NCI-H2107 treated with DMSO at 0.1 percent for 48 hours (cell line): ENCODE measurements at regions not wholly inside any gene's neighbourhood (a gene's known extent, or its start where the extent isn't known, plus 50 kb on each side); places are given as distances from the start of the nearest gene placed in this dataset.
"Not testable (repeated sequence)": the region's sequence is repeated elsewhere in the genome, so short reads cannot be mapped to it uniquely, and the experiment has no call there.

Source experiments
- DNase-seq: peaks from one replicate; lab custom pipeline; 2025; ENCODE audit not compliant: unreplicated experiment; lab: John Stamatoyannopoulos, UW

DNA sequence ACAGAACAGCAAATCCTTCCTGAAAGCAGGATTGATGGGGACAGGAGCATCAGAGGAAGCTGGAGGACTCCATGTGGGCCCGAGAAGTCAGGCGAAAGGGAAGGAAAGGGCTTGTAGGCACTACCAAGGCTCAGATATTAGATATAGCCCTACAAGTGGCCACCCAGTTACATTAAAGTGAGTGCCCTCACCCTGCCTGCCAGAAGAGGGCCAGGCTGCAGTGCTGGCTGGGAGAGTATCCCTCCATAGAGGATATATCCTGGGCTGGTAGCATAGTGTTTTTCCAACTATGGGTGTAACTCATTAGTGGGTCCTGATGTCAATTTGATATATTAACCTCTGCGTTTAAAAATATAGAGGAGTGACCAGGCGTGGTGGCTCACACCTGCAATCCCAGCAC lies 285.2 kb downstream of the MYCN start:
- no peak for DNase-seq

DNA sequence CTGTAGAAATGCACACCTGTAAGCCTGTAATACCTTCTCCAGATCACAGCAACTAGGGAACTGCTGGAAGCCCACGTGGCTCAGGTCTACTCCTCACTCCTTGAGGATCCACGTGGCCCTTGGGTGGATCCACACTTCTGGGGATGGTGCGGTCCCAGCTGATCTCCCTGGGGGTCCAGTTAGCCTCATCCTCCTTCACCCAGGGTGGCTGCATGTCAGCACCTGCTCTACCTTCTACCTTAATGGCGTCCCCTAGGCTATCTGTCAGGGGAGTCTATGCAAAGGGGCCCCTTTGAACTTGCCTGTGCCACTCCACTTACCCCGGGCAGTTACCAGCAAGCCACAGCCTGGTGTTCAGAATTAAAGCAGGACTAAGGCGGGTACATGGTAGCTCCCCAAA lies 284.7 kb downstream of the MYCN start:
- no peak for DNase-seq

DNA sequence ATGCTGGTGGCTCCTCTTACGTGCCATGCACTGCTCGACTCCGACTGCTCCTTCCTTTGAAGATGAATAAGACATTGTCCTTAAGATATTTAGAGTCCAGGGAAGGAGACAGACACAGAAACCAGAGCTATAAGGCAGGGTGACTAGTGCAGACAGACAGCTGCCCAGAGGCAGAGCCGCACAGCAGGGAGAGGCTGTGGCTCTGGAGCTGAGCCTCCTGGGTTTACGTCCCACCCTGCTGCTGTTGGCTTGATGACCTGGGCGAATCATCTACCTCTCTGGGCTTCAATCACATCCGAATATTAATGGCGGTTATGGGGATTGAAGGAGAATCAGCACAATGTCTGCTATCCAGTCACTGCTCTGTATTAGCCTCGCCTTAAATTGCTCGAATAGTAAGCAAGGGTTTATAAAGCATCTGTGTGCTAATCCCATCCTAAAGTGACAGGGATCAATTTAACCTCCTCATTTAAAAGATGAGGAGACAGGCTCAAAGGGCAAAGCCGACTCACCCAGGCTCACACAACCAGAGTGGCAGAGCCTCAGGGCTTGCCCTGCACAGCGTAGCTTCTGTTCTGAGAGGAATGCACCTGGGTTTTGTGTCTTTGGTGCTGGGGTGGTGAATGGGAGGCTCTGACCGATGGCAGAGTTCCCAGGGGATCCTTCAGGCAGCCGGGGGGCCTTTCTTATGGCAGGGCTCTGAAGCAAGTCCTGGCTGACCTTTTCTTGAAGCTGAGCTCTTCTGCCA lies 284.1 kb downstream of the MYCN start:
- DNase-seq, result no peak

DNA sequence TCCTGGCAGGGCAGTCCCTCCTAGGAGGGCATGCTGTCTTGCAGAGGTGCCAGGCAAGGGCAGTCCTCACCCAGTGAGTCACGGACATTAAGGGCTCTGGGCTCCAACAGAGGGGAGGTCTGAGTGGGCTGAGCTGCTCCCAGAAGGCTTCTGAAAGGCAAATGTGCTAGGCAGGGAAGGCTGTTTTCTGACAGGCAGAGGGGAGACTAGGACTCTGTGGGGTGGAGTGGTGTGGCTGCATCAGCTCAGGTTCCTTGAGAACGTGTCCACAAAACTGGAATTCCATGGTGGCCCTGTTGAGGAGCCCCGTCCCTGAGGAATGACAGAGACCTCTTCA lies 283.5 kb downstream of the MYCN start:
- DNase-seq, result no peak

DNA sequence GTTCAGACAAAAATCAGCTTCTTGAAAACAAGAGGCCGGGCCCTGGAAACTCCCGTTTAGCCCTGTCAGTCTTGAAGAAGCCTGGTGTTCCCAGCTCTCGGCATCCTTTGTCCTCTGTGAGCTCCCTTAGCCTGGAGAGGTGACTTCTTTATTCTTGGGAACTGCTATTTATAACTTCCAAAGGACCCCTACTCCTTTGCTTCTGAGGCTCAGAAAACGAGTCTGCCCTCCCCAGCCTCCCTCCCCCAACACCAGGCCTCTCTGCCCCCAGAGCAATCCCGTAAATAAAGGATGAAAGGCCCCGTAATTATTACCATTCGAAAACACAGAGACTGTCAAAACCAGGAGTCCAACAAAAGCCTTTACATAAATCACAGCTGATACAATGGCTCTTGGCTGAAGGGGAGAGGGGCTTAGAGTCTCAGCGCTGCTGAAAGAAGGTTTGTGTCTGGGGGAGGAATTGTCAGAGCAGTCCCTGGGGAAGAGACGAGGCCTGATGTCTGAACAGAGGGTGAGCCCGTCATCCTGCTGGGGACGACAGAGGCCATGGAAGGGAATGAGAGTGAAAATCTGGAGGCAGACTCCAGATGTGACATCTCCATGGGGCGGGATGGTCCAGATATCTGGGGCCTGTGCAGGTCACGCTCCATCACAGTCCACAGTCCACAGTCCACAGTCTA lies 283.0 kb downstream of the MYCN start:
- DNase-seq, result no peak

DNA sequence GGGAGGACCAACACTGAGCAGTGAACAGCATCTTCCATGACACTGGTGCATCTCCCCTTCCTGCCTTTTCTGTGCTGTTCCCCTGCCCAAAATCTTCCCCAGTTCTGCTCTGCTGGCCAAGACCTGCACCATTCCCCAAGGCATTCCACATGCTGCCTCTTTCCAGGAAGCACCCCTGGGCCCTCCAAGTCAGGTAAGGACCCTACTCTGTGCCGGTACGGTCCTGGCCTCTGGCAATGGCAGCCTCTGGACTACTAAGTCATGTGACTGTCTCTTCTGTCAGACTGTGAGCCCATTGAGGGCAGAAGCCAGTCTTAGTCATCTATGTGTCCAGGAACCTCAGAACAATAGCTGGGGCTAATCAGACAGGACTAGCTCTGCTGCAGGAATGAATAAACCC lies 282.0 kb downstream of the MYCN start:
- DNase-seq, result no peak

DNA sequence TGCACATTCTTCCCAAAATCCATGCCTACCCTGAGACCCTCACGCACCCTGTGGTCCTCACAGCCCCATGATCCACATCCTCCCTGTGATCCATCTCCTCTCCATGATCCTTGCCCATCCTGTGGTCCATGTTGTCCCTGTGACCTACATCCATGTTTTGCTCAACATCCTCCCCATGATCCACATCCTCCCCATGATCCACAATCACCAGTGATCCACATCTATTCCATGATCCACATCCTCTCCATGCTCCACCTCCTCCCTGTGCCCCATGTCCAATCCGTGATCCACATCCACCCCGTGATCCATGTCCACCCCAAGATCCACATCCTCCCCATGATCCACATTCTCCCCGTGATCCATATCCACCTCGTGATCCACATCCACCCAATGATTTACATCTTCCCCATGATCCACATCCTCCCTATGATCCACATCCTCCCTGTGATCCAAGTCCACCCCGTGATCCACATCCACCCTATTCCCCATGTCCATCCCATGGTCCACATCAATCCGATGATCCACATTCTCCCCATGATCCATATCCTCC lies 281.2 kb downstream of the MYCN start:
- no peak for DNase-seq

DNA sequence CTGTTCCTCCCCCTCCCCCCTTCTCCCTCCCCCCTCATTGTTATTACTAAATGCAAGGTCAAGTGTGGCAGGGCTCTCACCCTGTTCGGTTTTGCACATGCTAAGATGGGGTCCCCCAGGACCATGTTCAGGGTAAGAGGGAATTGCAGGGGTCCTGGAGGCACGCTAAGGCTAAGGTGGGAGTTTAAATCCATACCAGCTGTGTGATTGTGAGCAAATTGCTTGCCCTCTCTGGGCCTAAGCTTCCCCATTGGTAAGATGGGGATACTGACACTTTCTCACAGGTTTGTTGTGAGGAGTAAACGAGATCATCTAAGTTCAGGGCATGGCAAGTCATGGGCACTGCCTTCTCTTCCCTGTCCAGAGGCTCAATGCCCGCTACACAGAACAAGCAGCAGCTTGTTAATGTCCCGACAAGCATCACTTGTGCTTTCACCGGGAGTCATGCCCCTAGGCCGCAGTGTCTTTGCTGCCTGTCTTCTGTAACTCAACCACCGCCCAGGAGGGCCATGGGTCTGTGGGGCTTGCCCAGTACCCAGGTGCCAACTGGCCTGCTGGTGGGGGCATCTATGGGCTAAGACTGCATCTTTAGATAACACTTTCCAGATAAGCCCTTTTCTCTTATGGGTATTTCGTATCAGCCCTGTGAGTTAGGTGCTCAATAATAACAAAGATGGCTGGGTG lies 279.1 kb downstream of the MYCN start:
- no peak for DNase-seq

DNA sequence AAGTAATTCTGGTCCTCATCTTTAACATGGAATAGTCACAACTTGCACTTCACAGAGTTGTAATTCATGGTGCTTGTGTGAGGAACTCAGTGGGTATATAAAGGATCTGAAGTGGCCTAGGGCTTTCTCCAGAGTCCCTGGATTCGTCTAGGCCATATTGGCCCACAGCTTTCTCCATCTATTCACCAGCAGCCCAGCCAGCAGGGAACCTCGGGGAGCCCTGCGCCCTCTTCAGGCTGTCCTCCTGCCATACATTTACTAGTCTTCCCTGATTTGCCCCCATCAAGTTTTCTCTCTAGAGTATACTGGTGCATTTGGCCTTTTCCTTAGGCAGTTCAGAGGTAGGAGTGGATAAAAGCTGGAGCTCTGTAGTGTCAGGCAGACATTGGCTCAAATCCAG lies 278.3 kb downstream of the MYCN start:
- no peak for DNase-seq

DNA sequence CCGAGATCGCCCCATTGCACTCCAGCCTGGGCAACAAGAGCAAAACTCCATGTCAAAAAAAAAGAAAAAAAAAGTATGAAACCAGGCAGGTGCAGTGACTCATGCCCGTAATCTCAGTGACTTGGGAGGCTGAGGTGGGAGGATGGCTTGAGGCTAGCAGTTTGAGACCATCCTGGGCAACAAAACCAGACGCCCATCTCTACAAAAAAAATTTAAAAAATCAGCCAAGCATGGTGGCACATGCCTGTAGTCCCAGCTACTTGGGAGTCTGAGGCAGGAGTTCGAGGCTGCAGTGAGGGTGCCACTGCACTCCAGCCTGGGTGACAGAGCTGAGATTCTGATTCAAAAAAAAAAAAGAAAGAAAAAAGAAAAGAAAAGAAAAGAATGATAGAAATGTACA lies 277.8 kb downstream of the MYCN start:
- no peak for DNase-seq

DNA sequence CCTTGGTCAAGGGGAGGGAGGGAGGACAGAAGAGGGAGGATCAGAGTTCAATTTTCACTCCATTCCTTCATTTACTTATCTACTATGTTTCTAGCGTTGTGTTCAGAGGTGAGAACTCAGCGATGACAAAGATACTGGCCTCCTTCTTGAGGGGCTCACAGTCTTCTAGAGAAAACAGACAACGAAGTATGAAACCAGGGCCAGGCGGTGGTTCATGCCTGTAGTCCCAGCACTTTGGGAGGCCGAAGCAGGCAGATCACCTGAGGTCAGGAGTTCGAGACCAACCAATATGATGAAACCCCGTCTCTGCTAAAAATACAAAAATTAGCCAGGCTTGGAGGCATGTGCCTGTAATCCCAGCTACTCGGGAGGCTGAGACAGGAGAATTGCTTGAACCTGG lies 277.4 kb downstream of the MYCN start:
- not testable (repeated sequence) for DNase-seq

DNA sequence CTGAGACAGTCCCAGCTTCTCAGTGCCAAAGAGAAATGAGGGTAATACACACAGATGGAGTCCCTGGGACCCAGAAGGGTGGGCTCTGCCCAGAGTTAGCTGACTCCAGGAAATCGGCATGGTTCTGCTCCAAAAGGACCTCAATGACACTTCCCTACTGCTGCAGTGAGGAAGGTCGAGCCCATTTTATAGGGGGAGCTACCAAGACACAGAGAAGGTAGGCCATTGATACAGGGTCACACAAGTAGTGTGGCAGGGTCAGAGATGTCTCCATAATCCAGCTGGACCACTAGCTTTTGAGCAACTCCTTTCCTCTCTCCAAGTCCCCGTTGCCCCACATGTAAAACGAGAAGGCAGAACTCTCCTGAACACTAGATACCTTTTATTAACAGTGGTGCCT lies 276.9 kb downstream of the MYCN start:
- DNase-seq, result no peak

DNA sequence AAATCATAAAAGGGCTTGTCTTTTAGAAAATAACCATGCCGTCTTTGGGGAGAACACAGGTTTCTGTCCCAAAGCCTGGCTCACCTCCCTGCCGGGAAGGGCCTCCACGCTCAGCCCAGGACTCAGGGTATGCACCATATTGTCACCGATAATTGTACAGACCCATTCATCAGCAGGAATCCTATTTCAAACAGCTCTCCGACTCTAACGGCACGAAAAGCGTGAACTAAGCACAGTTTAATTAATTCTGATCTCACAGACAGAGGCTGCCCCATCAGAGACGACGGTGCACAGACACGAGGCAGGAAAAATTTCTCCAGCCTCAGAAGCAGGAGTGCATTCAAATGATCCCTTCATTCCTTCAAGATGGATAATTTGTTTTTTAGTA lies 276.2 kb downstream of the MYCN start:
- no peak for DNase-seq

DNA sequence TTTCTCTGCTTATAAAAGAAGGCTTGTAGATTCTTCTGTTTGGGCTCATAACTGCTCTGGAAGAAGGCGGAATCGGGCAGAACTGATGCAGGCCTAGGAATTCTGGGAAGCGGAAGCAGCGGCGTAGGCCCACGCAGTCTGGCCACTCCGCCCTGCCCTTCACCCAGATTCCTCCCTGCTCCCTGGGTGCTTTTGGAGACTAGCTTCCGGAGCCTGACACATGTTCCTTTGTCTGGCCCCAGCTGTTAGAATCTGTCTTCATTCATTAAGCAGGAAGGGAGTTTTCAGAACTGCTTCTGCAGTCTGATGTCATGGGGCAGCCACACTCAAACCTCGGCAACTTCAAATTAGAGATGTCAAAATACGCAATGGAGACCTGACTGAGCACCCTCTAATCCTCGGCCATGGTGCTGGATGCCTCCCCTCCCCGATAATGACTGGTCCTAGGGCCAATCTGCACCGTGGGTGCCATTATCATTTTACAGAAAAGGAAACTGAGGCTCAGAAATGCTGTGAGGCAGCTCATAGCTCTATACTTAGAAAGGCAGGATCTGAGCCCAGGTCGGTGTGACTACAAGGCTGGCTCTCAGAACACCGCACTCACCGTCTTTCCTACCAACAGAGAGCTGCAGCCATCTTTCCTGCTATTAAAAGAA lies 275.7 kb downstream of the MYCN start:
- no peak for DNase-seq

DNA sequence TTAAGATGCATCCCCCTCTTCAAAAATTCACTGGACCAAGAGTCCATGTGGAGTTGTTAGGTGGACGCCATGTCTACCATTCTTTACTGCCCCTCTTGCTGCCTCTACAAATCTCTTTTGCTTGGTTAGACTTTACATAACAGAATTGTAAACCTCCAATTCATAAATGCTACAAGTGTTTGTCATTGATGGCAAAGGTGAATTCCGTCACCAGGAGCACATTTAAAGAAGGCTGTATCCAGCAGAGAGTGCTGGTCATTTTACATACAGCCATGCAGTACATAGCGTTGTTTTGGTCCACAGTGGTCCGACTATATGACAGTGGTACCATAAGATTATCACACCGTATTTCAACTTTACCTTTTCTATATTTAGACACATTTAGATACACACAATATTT lies 274.5 kb downstream of the MYCN start:
- DNase-seq, result no peak

DNA sequence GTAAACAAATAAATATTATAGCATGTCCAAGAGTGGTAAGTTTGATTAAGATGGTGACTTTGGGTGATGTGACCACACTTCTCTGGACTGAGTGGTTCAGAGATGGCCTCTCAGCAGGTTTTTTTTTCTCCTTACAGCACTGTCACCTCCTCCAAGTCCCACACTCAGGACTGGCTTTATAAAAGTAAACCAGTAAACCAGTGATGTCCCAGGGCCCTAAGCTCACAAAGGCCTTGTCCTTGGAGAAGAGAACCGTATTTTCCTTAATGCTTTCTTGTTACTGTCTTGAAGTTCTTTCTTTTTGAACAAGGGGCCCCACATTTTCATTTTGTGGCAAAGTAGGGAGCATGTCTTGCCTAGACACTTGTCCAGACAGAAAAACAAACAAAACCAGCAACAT lies 274.0 kb downstream of the MYCN start:
- no peak for DNase-seq

DNA sequence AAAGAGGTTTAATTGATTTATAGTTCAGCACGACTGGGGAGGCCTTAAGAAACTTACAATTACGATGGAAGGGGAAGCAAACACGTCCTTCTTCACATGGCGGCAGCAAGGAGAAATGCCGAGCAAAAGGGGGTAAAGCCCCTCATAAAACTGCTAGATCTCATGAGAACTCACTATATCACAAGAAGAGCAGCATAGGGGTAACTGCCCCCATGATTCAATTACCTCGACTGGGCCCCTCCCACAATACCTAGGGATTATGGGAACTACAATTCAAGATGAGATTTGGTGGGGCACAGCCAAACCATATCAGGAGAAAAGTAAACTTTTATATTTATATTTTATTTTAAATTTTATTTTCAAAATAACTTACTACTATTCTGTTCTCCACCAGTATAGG lies 272.0 kb downstream of the MYCN start:
- DNase-seq, result no peak

DNA sequence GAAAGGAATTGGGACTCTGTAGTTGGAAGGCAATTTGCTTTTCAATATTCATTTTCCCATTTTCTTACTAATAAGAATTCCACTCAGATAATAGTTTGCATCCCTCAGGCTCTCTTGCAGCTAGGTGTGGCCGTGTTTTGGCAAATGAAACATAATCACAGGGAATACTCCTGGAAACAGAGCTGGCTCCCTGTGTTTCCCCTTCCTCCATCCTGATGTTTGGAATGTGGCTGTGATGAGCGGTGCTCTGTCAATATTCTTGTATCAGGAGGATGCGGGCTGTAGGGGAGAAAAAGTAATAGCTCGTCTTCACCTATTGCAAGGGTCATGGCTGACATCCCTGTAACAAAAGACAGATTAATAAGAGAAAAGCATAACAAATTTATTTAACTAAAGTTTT lies 271.0 kb downstream of the MYCN start:
- DNase-seq, result no peak

DNA sequence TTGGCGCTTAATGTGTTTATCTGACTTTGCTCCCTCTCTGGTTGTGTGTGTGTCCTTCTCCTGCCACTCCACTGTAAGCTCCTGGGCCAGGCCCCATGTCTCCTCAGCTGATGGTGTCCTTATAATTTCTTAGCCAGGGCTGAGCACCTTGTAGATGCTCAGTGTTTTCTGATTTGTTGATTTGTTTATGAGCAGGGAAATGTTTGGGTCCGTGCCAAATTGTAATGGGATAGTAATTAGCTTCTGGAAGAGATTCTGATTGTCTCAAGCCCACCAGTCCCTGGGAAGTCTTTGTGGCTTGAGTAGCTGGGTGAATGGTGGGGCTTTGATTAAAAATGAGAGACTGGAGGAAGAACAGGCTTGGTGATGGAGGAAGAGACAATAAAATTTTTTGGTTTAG lies 270.5 kb downstream of the MYCN start:
- DNase-seq, result no peak

DNA sequence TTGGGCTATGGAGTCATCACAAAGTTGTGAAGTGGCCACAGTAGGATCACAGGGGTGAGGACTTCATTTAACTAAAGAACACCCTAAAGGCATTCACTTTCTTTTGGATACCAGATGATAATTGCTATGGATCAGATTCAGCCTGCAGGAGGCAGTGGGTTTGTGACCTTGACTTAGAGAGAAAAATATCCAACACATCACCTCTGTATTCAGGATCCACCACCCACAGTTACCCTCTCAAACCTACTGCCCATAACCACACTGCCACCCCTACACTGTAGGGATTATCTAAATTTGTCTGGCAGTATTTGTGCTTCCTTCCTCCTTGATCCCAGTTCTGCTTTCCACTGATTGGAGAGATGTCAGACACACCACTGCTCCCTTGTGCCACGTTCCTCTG lies 269.4 kb downstream of the MYCN start:
- no peak for DNase-seq

DNA sequence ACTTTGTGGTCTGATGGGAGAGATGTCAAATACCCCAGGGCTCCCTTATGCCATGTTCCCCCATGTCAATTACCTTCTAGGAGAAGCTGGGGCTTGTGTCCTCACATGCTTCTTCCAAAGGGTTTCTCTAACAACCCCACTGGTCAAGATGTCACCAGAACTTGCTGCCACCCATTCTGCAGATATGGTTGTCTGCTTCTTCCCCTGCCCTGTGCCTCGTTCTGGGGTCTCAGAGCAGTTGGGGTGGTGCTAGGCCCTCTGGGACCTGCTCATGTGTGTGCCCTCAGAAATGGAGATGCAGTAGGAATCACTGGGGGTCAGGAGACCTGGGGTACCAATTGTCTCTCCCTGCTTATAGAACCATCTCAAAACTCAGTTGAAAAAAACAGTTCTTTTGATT lies 268.6 kb downstream of the MYCN start:
- no peak for DNase-seq
